Adrenal gland (tissue), 9 donors: ENCODE measurements at regions not wholly inside any gene's neighbourhood (a gene's known extent, or its start where the extent isn't known, plus 50 kb on each side); places are given as distances from the start of the nearest gene placed in this dataset.

ENCODE experiments used
- DNase-seq, 7 donors: peaks; one replicate each; pipeline ENCODE4 v3.0.0-alpha.2; 2019 to 2020
- H3K27ac ChIP-seq, 5 donors: fragments of 200-600 bp; sonication (generic) in 4 of 5; 1 replicate in 3 of 5; 2 replicates in 2 of 5; pipeline versions ENCODE4 v1.5.1 to v1.8.0; 2016 to 2020; ENCODE audit warnings: mild to moderate bottlenecking in 1 of 5
- H3K27me3 ChIP-seq: fragments of 200-600 bp; 2 replicates; pipeline ENCODE4 v1.8.0; 2021
- H3K36me3 ChIP-seq, 2 donors: fragments of 200-600 bp; replicated peaks in 1 of 2; 1 replicate in 1 of 2; 2 replicates in 1 of 2; pipeline versions ENCODE4 v1.5.1 to v1.8.0; 2018 to 2022
- H3K4me1 ChIP-seq, 2 donors: fragments of 200-600 bp; replicated peaks in 1 of 2; 1 replicate in 1 of 2; 2 replicates in 1 of 2; pipeline versions ENCODE4 v1.5.1 to v1.8.0; 2018 to 2021
- H3K4me3 ChIP-seq, 4 donors: fragments of 200-600 bp; sonication (generic) in 3 of 4; one replicate each; pipeline ENCODE4 v1.5.1; 2016 to 2018
- H3K9me3 ChIP-seq, 3 donors: fragments of 200-600 bp; sonication (generic) in 1 of 3; replicated peaks in 1 of 3; 1 replicate in 2 of 3; 2 replicates in 1 of 3; pipeline versions ENCODE4 v1.5.1 to v1.8.0; 2016 to 2021
- POLR2A ChIP-seq, 2 donors: fragments of 450-650 bp; IDR thresholded peaks; one replicate each; pipeline ENCODE4 v1.6.1; 2017; ENCODE audit warnings: antibody characterized with exemption in 2 of 2, mild to moderate bottlenecking in 2 of 2, moderate library complexity in 1 of 2
- WGBS, 4 donors: extraction: QIAGEN DNeasy Blood & Tissue Kit in 2 of 4; methylation state at CpG; one replicate each; pipeline versions ENCODE4 v1.1.5 to v1.1.7; 2013 to 2017; 5-methylcytosine and 5-hydroxymethylcytosine counted together
- intact Hi-C, 2 donors: fragments of 100-400 bp; cut with DNase I; formaldehyde crosslinking; loops; one replicate each; pipeline versions ENCODE4 v1.14.1 to v1.15.0; 2022 to 2023
- TF ChIP-seq, protein P1 (sequence below), 6 experiments: fragments of 450-650 bp in 4 of 6; fragments of 200-600 bp in 2 of 6; sonication (generic) in 1 of 6; IDR thresholded peaks; 1 replicate in 5 of 6; 2 replicates in 1 of 6; pipeline versions ENCODE4 v1.5.1 to v1.8.0; 2016 to 2021; ENCODE audit warnings: antibody characterized with exemption in 6 of 6, mild to moderate bottlenecking in 2 of 6, moderate library complexity in 1 of 6
- donor health status: healthy with polysubstance abuse.
- donor health status: Bipolar disorder and iron deficiency.
- donor health status: DM: yes; HTN: yes; CAD: no.
- donor health status: DM: no; HTN: no; CAD: no.
- donor health status: DM: no; HTN: no; CAD: no.

DNA sequence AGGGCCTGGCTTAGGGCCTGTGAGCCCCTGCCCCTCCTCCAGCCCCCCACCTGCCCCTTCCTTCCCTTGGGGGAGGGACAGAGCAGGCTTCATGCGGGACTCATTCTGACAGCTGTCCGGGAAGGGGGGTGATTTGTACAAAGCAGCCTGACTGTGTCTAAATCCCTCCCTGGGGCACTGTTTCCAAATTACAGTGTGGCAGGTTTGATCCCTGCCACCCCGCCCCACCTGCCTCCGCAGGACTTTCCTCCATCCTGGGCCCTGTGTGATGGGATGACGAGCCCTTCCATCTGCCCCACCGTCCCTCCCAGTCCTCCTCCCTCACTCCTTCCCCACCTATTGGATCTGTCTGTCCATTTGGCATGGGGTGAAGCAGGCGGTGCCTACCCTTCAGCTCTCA, 363.9 kb downstream of the BCL11B start:
- Histone ChIP-seq H3K36me3 (no peaks in the 10 kb centered on the region), H3K4me3 (no peak overlapping the region), H3K27me3 (no peaks in the 10 kb centered on the region), H3K9me3 (no peaks in the 10 kb centered on the region), H3K27ac (no peak overlapping the region), H3K4me1 (no peaks in the 10 kb centered on the region)
- intact Hi-C loops: no loop called here
- TF ChIP-seq POLR2A (IDR thresholded peaks at IDR 0.05): no peak
- 80 to 91% (median 83%) methylated on average over 4 to 7 of the region's 7 CpGs for WGBS, 4 donors
- DNase-seq: no peak

- no peak overlapping the region for H3K27ac ChIP-seq
- no peak overlapping the region for H3K4me3 ChIP-seq
- no peaks in the 10 kb centered on the region for H3K4me1 ChIP-seq
- peak in 2 of 7 donors; percentile 2 to 10 for DNase-seq
- TF ChIP-seq, protein P1, sequence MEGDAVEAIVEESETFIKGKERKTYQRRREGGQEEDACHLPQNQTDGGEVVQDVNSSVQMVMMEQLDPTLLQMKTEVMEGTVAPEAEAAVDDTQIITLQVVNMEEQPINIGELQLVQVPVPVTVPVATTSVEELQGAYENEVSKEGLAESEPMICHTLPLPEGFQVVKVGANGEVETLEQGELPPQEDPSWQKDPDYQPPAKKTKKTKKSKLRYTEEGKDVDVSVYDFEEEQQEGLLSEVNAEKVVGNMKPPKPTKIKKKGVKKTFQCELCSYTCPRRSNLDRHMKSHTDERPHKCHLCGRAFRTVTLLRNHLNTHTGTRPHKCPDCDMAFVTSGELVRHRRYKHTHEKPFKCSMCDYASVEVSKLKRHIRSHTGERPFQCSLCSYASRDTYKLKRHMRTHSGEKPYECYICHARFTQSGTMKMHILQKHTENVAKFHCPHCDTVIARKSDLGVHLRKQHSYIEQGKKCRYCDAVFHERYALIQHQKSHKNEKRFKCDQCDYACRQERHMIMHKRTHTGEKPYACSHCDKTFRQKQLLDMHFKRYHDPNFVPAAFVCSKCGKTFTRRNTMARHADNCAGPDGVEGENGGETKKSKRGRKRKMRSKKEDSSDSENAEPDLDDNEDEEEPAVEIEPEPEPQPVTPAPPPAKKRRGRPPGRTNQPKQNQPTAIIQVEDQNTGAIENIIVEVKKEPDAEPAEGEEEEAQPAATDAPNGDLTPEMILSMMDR (IDR thresholded peaks at IDR 0.05): no peak
- TF ChIP-seq POLR2A (IDR thresholded peaks at IDR 0.05): no peak
- no peaks in the 10 kb centered on the region for H3K36me3 ChIP-seq
- no peaks in the 10 kb centered on the region for H3K27me3 ChIP-seq
- WGBS, 4 donors: 50 to 64% (median 60%) methylated on average over 11 of the region's 11 CpGs
- intact Hi-C loops: no loop called here
- H3K9me3 ChIP-seq: no peaks in the 10 kb centered on the region
These were observed 362.6 kb downstream of the BCL11B start for GRCh38 chr14:98909251-98909944.

GRCh38 chr14:98910061-98910460, 361.9 kb downstream of the BCL11B start:
- intact Hi-C loops: no loop called here
- Histone ChIP-seq H3K4me1 (no peaks in the 10 kb centered on the region), H3K9me3 (no peaks in the 10 kb centered on the region), H3K36me3 (no peaks in the 10 kb centered on the region), H3K27me3 (no peaks in the 10 kb centered on the region), H3K4me3 (no peak overlapping the region), H3K27ac (no peak overlapping the region)
- 54 to 85% (median 62%) methylated on average over 2 to 3 of the region's 3 CpGs for WGBS, 4 donors
- TF ChIP-seq, protein P1 (IDR thresholded peaks at IDR 0.05): no peak
- TF ChIP-seq POLR2A (IDR thresholded peaks at IDR 0.05): no peak
- DNase-seq: no peak

DNA sequence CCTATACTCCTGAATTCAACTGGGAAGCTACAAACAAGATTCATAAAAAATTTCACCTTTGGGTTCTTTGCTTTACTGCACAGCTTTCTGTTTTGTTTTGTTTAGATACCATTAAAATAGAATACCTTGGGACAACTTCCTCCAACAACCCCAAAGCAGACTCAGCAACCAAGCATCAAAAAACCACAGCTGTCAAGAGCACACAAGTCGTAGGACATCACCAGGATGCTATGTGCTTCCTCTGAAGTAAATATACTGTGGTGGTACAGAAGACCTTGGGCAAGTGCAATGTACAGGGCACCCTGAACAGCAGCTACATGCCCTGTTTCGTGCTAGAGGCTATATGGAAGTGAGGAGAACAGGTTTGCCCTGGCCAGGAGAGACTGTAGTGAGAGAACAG, 359.3 kb downstream of the BCL11B start:
- WGBS, 4 donors: 69 to 80% (median 70%) methylated on average over 2 of the region's 2 CpGs
- Histone ChIP-seq H3K27me3 (no peaks in the 10 kb centered on the region), H3K9me3 (no peaks in the 10 kb centered on the region), H3K27ac (no peak overlapping the region), H3K4me3 (no peak overlapping the region), H3K4me1 (no peaks in the 10 kb centered on the region), H3K36me3 (no peaks in the 10 kb centered on the region)
- intact Hi-C loops: no loop called here
- no peak for TF ChIP-seq POLR2A (IDR thresholded peaks at IDR 0.05)
- TF ChIP-seq, protein P1 (IDR thresholded peaks at IDR 0.05): no peak
- DNase-seq: no peak
